ENCODE measurements at regions not wholly inside any gene's neighbourhood (a gene's known extent, or its start where the extent isn't known, plus 50 kb on each side); places are given as distances from the start of the nearest gene placed in this dataset.
"Not testable (repeated sequence)": the region's sequence is repeated elsewhere in the genome, so short reads cannot be mapped to it uniquely, and the experiment has no call there.

DNA sequence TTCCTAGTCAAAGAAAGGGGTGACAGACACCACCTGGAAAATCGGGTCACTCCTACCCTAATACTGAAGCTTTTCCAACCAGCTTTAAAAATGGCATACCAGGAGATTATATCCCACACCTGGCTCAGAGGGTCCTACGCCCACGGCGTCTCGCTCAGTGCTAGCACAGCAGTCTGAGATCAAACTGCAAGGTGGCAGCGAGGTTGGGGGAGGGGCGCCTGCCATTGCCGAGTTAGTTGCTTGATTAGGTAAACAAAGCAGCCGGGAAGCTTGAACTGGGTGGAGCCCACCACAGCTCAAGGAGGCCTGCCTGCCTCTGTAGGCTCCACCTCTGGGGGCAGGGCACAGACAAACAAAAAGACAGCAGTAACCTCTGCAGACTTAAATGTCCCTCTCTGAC is 127.1 kb downstream of the NXPE2 start:
- not testable (repeated sequence) for DNase-seq (ENCODE audit: low spot score)

DNA sequence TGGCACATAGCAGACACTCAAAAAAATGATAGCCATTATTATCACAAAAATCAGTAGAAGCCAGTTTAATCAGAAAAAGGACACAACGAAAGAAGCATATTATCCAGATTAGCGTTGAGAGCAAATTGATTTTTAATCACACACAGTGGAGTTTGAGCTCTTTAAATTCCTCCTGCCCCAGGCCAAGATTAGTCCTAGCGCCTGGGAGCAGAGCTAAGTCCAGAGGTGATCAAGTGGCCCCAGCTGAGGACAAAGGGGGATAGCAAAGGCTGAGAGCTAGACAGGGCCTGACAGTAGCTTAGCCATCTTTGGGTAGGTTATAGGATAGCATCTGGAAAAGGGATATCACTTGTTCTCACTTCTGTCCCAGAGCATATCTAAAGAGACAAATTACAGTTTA is 133.6 kb downstream of the NXPE2 start:
- DNase-seq (ENCODE audit: low spot score): no peak

DNA sequence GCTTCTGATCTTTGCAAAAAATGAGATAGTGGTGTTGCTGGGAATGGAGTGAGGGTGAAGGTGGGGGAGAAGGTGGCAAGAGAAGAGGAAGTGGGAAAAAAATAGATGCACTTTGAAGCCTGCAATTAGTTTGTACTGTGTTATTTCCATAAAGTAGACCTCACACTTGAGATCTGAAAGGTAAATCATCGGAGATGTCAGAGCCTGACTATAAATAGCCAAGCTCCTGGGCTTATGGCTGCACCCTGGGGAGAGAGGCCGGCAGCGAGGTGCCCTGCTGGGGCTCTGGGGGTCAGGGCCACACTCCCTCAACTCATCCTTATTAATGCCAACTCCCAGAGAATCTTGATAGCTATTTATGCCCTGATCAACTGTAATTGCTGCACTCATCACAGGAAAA is 134.4 kb downstream of the NXPE2 start:
- no peak for DNase-seq (ENCODE audit: low spot score)

- DNase-seq (ENCODE audit: low spot score): no peak
Measured at GRCh38 chr11:114813189-114813718, 134.9 kb downstream of the NXPE2 start.

DNA sequence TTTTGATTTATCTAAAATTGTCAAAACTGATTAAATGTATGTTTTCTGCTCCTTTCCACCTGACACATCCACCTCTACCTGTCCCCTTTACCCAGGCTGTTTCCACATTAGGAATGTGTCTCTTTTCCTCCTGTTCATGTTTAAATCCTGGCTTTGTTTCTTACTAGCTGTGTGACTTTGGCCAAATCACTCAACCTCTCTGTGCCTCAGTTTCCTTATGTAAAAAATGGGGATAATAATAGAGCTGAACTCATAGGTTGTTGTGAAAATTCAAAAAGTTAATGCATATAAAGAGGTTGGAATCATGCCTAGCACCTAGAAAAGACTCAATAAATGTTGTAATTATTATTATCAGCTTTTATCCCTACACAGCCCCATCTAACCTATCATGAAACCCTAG is 136.8 kb downstream of the NXPE2 start:
- no peak for DNase-seq (ENCODE audit: low spot score)

GRCh38 chr11:114815761-114816160 is 137.4 kb downstream of the NXPE2 start:
- DNase-seq (ENCODE audit: low spot score): no peak

GRCh38 chr11:114816791-114817190 is 138.5 kb downstream of the NXPE2 start:
- no peak for DNase-seq (ENCODE audit: low spot score)

GRCh38 chr11:114818382-114818781 is 140.1 kb downstream of the NXPE2 start:
- no peak for DNase-seq (ENCODE audit: low spot score)

DNA sequence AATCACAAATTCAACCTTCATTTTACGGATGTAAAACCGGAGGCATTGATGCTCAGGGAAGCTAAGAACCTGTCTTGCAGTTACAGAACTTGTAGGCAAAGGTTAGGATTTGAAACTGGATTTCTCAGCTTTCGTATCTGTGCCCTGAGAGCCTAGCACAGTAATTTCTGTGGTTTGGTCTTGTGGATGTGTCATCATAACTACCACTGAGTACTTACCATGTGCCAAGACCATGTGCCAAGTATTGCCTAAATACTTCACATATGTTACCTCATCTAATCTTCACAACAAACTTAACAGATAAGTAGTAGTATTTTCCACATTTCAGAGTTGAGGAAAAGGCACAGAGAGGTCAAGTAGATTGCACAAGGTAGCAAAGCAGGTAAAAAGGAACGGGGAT is 140.7 kb downstream of the NXPE2 start:
- DNase-seq (ENCODE audit: low spot score): no peak

GRCh38 chr11:114820621-114821020 is 142.3 kb downstream of the NXPE2 start:
- DNase-seq (ENCODE audit: low spot score): no peak

GRCh38 chr11:114821621-114822412 is 143.5 kb downstream of the NXPE2 start:
- DNase-seq (ENCODE audit: low spot score): no peak

GRCh38 chr11:114826910-114827442 is 148.6 kb downstream of the NXPE2 start:
- no peak for DNase-seq (ENCODE audit: low spot score)

DNA sequence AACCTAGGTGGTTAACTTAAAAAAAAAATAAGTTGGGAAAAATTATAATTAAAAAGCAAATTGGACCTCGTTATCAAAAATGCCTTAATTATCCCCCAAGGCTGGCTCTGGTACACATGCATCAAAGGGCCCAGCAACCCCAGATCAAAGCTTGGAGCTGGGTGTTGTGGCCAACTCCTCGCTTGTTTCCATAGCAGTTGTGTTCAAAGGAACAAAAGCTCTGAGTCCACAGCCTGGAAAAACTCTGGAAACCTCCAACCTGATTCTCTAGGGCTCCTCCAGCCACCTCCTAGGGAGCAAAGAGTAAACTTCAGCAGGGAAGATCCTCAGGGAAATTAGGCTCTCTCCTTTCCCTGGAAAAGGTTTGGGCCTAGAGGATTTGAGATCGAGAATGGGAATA is 149.4 kb downstream of the NXPE2 start:
- no peak for DNase-seq (ENCODE audit: low spot score)

GRCh38 chr11:114832532-114833125 is 154.3 kb downstream of the NXPE2 start:
- DNase-seq (ENCODE audit: low spot score): no peak

- DNase-seq (ENCODE audit: low spot score): no peak
Measured at GRCh38 chr11:114836161-114836560, 157.8 kb downstream of the NXPE2 start.

DNA sequence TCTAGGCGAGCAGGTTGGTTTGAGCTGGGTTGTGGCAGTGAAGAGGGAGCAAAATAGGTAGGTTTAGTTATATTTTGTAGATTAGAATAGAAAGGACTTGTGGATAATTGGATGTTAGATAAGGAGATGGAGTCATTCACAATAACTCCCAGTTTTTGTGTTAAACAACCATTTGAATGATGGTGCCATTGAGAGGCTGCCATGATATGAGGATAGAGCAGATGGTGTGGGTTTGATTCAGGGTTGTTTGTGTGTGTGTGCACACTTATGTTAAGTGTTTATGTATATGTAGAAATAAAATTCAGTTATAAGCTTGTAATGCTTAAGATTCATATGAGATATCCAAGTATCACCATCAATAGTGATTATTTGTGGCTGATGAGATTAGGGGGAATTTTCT is 166.6 kb downstream of the NXPE2 start:
- no peak for DNase-seq (ENCODE audit: low spot score)

GRCh38 chr11:114845766-114846415 is 167.6 kb downstream of the NXPE2 start:
- no peak for DNase-seq (ENCODE audit: low spot score)

DNA sequence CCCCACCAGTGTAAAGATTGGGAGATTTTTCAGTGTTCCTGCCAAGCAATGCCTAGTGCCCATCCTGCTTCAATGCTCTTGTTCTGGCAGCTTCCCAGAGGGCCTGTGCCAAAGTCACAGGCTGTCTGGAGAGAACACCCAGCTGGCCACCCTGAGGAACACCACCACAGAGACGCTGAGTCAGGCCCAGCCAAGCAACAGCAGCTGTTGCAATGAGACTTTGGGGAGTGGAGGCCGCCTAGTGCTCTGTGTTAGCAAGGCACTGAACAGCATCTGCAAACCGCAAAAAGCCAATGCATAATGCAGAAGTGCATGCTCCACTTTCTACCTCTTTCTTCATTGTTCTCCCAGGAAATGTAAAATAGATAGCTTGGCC is 168.1 kb downstream of the NXPE2 start:
- DNase-seq (ENCODE audit: low spot score): no peak

DNA sequence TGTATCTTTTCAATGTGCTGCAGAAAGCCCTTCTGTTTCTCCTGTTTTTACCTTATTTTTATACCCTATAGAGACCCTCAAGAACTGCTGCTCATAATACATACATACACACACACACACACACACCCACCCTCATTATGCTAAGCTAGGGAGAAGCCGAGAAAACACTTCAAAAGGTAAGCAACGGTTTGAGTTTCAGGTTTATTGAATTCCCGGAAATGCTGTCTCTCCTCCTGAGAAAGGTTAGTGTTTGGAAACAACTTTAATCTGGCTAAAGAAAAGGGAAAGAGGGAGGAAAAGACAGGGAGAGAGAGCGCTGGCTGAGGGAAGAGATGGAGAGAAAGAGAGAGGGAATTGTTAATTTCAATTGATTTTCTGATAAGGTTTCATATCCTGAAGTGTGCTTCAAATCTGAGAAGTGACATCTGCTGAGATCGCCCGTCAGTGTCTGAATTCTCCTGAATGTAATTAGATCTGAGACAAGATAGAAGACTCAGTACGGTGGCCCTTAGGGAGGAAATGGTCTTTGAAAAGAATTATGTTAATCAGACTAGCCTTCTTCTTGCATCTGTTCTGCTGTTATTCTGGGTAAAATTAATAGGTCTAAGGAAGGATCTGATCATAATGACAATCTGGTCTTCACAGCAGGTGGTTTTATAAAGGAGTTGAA is 169.1 kb downstream of the NXPE2 start:
- no peak for DNase-seq (ENCODE audit: low spot score)

DNA sequence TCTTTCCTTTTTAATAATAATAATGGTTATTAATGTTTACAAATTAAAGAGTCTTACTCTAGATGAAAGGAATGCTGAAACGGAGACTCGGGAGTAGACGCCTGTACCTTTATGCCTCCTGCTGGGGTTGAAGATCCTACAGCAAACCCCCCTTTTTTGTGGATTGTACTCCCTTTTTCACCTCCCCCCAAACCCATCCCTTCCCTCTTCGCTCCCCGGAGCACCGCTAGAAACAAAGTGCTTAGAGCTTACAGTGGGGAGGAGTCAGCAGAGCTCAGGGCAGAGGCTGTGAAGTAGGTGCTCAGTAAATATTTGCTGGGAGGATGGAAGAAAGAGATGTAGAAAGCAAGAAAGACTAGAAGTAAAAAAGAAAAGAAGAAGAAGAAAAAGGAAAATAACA is 169.7 kb downstream of the NXPE2 start:
- DNase-seq (ENCODE audit: low spot score): no peak

DNA sequence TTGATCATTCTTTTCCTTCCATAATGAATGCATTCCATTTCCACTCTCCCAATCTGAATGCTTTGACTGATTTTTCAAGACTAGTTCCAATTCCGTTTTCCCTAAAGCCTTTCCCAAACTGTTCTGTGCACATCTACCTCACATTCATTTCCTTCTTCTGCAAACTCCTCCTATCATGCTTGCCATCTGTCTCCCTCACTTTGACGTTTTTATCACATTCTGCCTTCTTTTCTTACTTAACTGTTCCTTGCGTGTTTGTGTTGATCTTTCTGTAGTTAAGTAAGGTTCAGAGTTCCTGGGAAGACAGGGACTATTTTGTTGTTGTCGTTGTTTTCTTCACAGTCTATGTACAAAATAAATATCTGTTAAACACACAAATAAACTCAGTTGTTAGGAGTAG is 179.0 kb downstream of the NXPE2 start:
- no peak for DNase-seq (ENCODE audit: low spot score)

GRCh38 chr11:114864896-114865295 is 186.6 kb downstream of the NXPE2 start:
- DNase-seq (ENCODE audit: low spot score): no peak
